GM13977 (cell line): ENCODE measurements at regions not wholly inside any gene's neighbourhood (a gene's known extent, or its start where the extent isn't known, plus 50 kb on each side); places are given as distances from the start of the nearest gene placed in this dataset.
"Not testable (repeated sequence)": the region's sequence is repeated elsewhere in the genome, so short reads cannot be mapped to it uniquely, and the experiment has no call there.

Experiments used
- DNase-seq: peaks from one replicate; pipeline ENCODE4 v3.0.0; 2012; ENCODE audit warnings: low spot score
- in situ Hi-C: fragments of 300-500 bp; cut with MboI; formaldehyde crosslinking; loops from one replicate; pipeline ENCODE4 v1.12.0; 2022; ENCODE audit warnings: low sequenced_read_pairs, low pct_unique_long_range_greater_than_20kb, mixed read lengths, inconsistent platforms; ENCODE audit not compliant: unreplicated experiment
- TF ChIP-seq, protein P1 (sequence below): IDR thresholded peaks from 2 replicates; pipeline ENCODE4 v1.5.1; 2012; ENCODE audit warnings: mild to moderate bottlenecking, control low read depth; ENCODE audit not compliant: insufficient read depth; ENCODE audit errors: extremely low read depth, missing control alignments

DNA sequence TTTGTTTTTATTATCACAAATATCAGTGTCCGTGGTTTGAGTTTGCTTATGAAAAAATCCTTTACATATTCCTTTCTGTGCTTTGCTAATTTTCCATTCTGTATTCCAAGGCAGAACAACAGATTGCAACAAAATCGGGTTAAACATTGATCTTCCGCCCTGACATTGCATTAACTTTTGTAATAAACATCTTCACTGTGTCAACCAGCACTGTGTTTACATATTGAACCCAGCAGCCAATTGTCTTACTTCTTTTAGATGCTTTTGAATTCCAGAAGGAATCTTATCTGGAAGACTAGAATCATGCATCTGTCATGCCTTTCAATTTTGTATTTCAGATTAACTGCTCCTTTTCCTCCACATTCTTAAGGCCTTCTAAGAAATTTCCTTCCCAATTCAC, 147.8 kb upstream of the CXXC4 start:
- TF ChIP-seq, protein P1, sequence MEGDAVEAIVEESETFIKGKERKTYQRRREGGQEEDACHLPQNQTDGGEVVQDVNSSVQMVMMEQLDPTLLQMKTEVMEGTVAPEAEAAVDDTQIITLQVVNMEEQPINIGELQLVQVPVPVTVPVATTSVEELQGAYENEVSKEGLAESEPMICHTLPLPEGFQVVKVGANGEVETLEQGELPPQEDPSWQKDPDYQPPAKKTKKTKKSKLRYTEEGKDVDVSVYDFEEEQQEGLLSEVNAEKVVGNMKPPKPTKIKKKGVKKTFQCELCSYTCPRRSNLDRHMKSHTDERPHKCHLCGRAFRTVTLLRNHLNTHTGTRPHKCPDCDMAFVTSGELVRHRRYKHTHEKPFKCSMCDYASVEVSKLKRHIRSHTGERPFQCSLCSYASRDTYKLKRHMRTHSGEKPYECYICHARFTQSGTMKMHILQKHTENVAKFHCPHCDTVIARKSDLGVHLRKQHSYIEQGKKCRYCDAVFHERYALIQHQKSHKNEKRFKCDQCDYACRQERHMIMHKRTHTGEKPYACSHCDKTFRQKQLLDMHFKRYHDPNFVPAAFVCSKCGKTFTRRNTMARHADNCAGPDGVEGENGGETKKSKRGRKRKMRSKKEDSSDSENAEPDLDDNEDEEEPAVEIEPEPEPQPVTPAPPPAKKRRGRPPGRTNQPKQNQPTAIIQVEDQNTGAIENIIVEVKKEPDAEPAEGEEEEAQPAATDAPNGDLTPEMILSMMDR, result no peak
- in situ Hi-C loops, result no loop called here

DNA sequence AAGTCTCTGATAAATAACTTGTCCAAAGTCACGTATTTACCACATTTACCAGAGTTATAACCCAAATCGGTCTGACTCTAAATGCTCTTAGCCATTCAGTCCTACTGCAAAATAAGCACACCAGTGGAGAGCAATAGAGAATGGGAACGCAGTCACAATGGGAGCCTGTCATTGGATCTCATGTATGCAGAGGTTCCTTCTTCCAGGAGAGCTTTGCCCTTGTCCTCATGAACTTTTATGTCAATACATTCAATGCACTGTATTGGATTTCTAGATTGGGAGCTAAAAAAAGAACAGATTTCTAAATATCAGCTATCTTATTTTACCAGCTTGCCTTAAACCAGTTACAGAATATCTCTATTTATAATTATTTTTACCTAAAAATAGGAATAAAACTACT, 149.1 kb upstream of the CXXC4 start:
- no peak for DNase-seq
- in situ Hi-C loops, result no loop called here
- TF ChIP-seq, protein P1, result no peak

More for the DNA sequence above, 147.8 kb upstream of the CXXC4 start:
- DNase-seq, result no peak

DNA sequence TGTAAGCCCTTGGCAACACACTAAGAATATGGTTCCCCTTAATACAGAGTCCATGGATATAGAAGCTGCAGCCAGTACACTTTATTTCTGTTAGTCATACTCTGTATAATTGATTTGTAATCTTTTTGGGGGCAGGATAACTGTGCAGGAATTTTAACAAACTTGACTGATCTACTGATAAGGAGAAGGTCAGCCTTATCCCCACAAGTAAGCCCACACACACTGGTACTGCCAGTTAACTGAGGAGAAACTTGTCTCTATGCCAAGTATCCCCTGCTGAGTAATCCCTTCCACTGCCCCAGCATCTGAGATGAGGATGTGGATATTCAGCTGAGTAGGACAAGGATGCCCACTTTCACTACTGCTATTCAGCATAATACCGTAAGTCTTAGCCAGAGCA, 154.9 kb upstream of the CXXC4 start:
- DNase-seq, result no peak
- TF ChIP-seq, protein P1, result no peak
- in situ Hi-C loops, result no loop called here

DNA sequence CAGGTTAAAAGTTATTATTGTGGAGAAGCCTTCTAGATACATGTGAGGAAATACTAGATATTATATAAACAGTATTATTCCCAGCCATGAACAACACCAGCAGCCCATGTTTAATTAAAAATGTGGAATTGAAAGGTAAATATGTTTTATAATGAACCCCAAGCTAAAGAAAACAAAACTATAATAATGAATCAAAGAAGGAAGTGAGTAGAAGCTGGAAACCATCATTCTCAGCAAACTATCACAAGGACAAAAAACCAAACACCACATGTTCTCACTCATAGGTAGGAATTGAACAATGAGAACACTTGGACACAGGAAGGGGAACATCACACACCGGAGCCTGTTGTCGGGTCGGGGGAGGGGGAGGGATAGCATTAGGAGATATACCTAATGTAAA, 167.6 kb upstream of the CXXC4 start:
- in situ Hi-C loops, DNase-seq: not testable (repeated sequence)

DNA sequence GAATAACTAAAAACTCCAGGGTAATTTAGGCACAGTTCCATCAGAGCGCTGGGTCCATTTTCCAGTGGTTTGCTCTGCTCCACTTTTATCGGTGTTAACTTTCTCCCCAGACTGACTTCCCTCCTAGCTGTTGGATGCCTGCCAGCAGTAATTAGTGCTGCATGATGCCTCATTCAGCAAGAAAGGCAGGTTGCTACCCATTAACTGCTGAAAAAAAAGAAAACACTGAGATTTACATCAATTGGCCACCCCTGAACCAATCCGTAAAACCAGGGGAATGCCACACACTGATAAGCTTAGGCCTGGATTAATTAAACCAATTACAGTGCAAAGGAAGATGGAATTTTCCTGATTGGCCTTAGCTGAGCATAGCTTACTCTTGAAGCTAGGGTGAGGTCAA, 182.4 kb upstream of the CXXC4 start:
- TF ChIP-seq, protein P1, result no peak
- DNase-seq, result no peak

GRCh38 chr4:104682311-104682710, 187.6 kb upstream of the CXXC4 start:
- in situ Hi-C loops, result no loop called here
- no peak for DNase-seq
- TF ChIP-seq, protein P1, result no peak

More for the DNA sequence above, 182.4 kb upstream of the CXXC4 start:
- in situ Hi-C loops, result no loop called here

- no peak for DNase-seq
- TF ChIP-seq, protein P1, result no peak
- in situ Hi-C loops, result no loop called here
Observed at GRCh38 chr4:104693601-104694201, 199.0 kb upstream of the CXXC4 start.
